Lung (tissue), 11 donors: ENCODE measurements at regions not wholly inside any gene's neighbourhood (a gene's known extent, or its start where the extent isn't known, plus 50 kb on each side); places are given as distances from the start of the nearest gene placed in this dataset.

Experiments used
- ATAC-seq: fragments of 200-7000 bp; cut with Tn5 transposase; one replicate; pipeline ENCODE4 v1.9.1; 2020; ENCODE audit warnings: moderate number of reproducible peaks; ENCODE audit not compliant: insufficient read depth, low FRiP score
- DNase-seq, 3 donors: peaks; one replicate each; pipeline ENCODE4 v3.0.0-alpha.2; 2013 to 2017
- H3K27ac ChIP-seq, 2 donors: one replicate each; pipeline ENCODE4 v1.5.1; 2013; ENCODE audit warnings: mild to moderate bottlenecking in 2 of 2, moderate library complexity in 2 of 2, control low read depth in 1 of 2, inconsistent platforms in 1 of 2, low read depth in 1 of 2, low read length in 1 of 2
- H3K27me3 ChIP-seq, 3 donors: one replicate each; pipeline ENCODE4 v1.5.1; 2013; ENCODE audit warnings: low read length in 2 of 3; ENCODE audit not compliant: control insufficient read depth in 3 of 3, insufficient read depth in 3 of 3
- H3K36me3 ChIP-seq, 4 donors: one replicate each; pipeline ENCODE4 v1.5.1; 2013; ENCODE audit warnings: low read length in 4 of 4, mild to moderate bottlenecking in 1 of 4, moderate library complexity in 1 of 4; ENCODE audit not compliant: control insufficient read depth in 4 of 4, insufficient read depth in 4 of 4
- H3K4me1 ChIP-seq, 5 donors: one replicate each; pipeline ENCODE4 v1.5.1; 2013; ENCODE audit warnings: low read length in 5 of 5, mild to moderate bottlenecking in 2 of 5, moderate library complexity in 1 of 5; ENCODE audit not compliant: control insufficient read depth in 5 of 5, insufficient read depth in 5 of 5
- H3K4me3 ChIP-seq: one replicate; pipeline ENCODE4 v1.5.1; 2013; ENCODE audit warnings: mild to moderate bottlenecking, control low read depth, moderate library complexity
- H3K9ac ChIP-seq, 2 donors: one replicate each; pipeline ENCODE4 v1.5.1; 2013; ENCODE audit warnings: low read length in 2 of 2, control low read depth in 1 of 2; ENCODE audit not compliant: insufficient read depth in 1 of 2
- H3K9me3 ChIP-seq, 4 donors: one replicate each; pipeline ENCODE4 v1.5.1; 2013; ENCODE audit warnings: low read length in 3 of 4, mild to moderate bottlenecking in 1 of 4, moderate library complexity in 1 of 4; ENCODE audit not compliant: control insufficient read depth in 4 of 4, insufficient read depth in 3 of 4
- WGBS, 2 donors: extraction: QIAGEN DNeasy Blood & Tissue Kit; methylation state at CpG; one replicate each; pipeline ENCODE4 v1.1.7; 2013; 5-methylcytosine and 5-hydroxymethylcytosine counted together
- TF ChIP-seq, protein P1 (sequence below): IDR thresholded peaks from 2 replicates; pipeline ENCODE4 v1.5.1; 2012; ENCODE audit warnings: mild to moderate bottlenecking; ENCODE audit errors: control extremely low read depth, extremely low read depth
- donor health status: control.
- donor health status: control.
- donor health status: Bipolar disorder and iron deficiency.
- donor health status: healthy.
- donor health status: DM: yes; HTN: yes; CAD: no.

DNA sequence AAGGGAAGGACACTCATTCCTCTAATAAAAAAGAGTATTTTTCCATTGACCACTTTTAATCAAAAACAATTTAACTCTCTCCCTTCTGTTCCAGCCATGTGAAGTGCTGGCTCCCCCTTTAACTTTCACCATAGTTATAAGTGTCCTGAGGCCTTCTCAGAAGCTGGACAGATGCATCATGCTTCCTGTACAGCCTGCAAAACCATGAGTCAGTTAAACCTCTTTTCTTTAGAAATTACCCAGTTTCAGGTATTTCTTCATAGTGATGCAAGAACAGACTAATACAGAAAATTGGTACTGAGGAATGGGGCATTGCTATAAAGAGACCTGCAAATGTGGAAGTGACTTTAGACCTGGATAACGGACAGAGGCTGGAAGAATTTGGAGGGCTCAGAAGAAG lies 643.6 kb upstream of the DDX18 start:
- no peaks in the 10 kb centered on the region for H3K27me3 ChIP-seq
- DNase-seq (no peak), ATAC-seq (no peak)
- no peaks in the 10 kb centered on the region for H3K4me1 ChIP-seq
- TF ChIP-seq, protein P1, sequence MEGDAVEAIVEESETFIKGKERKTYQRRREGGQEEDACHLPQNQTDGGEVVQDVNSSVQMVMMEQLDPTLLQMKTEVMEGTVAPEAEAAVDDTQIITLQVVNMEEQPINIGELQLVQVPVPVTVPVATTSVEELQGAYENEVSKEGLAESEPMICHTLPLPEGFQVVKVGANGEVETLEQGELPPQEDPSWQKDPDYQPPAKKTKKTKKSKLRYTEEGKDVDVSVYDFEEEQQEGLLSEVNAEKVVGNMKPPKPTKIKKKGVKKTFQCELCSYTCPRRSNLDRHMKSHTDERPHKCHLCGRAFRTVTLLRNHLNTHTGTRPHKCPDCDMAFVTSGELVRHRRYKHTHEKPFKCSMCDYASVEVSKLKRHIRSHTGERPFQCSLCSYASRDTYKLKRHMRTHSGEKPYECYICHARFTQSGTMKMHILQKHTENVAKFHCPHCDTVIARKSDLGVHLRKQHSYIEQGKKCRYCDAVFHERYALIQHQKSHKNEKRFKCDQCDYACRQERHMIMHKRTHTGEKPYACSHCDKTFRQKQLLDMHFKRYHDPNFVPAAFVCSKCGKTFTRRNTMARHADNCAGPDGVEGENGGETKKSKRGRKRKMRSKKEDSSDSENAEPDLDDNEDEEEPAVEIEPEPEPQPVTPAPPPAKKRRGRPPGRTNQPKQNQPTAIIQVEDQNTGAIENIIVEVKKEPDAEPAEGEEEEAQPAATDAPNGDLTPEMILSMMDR = no peak
- H3K9ac ChIP-seq = no peak overlapping the region
- no peak overlapping the region for H3K4me3 ChIP-seq
- H3K36me3 ChIP-seq = no peaks in the 10 kb centered on the region
- peaks cover 0 to 7% (median 0%) of the 10 kb centered on the region in 4 donors for H3K9me3 ChIP-seq
- H3K27ac ChIP-seq = no peak overlapping the region
- 81 to 82% methylated on average over 1 of the region's 1 CpG for WGBS, 2 donors

DNA sequence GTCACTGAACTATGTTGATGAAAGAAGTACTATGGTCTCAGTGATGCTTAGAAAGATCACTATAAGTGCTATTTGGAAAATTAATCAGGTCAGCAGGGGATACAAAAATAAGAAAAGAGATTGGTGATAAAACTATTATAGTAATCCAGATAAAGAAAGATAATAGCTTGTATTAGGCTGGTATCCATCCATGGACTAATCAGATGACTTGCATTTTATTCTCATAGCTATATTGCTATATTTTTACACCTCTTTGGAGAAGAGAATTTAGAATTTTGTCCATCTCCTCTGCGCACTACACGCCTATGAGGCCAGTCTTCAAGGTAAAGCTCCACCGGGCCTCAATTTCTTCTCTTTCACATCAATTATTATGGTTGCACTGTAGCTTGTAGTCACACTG lies 635.1 kb upstream of the DDX18 start:
- no peak overlapping the region for H3K9ac ChIP-seq
- peaks cover 0 to 1% (median 0%) of the 10 kb centered on the region in 4 donors for H3K9me3 ChIP-seq
- H3K4me1 ChIP-seq = no peaks in the 10 kb centered on the region
- TF ChIP-seq, protein P1 = no peak
- H3K4me3 ChIP-seq = no peak overlapping the region
- H3K36me3 ChIP-seq = no peaks in the 10 kb centered on the region
- 83 to 96% methylated on average over 3 of the region's 3 CpGs for WGBS, 2 donors
- no peaks in the 10 kb centered on the region for H3K27me3 ChIP-seq
- no peak overlapping the region for H3K27ac ChIP-seq
- DNase-seq = no peak
- ATAC-seq = no peak

DNA sequence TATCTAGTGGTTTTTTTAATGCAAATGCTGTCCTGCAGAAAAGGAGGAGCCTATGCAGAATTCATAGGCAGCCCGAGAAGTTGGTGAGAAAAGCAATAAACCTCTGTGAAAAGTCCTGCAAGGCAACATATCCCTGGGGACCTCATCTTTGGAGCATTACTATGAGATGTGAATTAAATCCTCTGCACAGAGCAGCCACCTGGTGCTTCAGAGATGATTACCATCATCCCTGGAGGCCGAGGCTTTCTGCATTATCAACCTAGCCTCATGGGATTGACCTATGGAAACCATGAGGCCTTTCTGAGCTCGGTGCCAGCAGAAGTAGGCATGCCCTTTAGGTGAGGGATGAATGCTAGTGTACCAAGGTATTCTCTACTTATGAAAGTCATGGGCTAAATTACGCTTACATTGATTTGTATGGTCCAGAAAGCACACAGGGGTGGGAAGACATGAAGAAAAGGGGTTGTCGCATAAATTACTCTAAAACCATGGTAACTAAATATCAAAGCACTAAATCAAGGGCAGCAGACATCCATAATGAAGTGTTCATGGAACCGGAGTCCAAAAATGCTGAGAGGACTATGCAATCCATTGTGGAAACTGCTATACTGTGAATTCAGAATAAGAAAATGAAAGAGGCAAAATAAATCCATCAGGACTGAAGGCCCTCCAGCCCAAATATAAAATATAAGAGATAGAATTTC lies 623.5 kb upstream of the DDX18 start:
- DNase-seq = no peak
- no peaks in the 10 kb centered on the region for H3K27me3 ChIP-seq
- TF ChIP-seq, protein P1 = no peak

DNA sequence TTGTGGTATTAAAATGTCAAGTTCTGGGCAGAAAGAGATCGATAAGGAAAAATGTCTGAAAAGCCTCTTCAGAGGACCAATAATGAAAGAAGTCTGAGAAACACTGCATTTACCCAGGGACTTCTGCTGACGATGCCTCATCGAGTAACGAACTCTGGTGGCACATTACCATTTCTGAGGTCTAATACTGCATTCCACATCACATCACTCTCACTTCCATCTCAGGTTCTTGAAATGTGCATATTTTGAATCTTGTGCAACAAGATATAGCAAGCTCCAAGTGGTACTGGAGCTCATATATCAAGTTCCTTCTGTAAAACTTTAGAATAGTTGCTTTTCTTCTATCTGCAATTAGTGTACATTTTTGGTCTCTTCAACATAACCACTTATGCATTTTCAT lies 619.1 kb upstream of the DDX18 start:
- TF ChIP-seq, protein P1 = no peak
- Histone ChIP-seq H3K9ac (no peak overlapping the region), H3K27ac (no peak overlapping the region), H3K4me1 (no peaks in the 10 kb centered on the region), H3K4me3 (no peak overlapping the region), H3K27me3 (no peaks in the 10 kb centered on the region), H3K9me3 (no peaks in the 10 kb centered on the region), H3K36me3 (no peaks in the 10 kb centered on the region)
- ATAC-seq = no peak
- 93% methylated on average over 4 of the region's 4 CpGs for WGBS, 2 donors
- no peak for DNase-seq

More for the DNA sequence above, 623.5 kb upstream of the DDX18 start:
- H3K4me3 ChIP-seq = no peak overlapping the region
- no peaks in the 10 kb centered on the region for H3K9me3 ChIP-seq
- ATAC-seq = no peak
- no peak overlapping the region for H3K27ac ChIP-seq
- H3K9ac ChIP-seq = no peak overlapping the region
- 74 to 78% methylated on average over 6 of the region's 6 CpGs for WGBS, 2 donors
- H3K36me3 ChIP-seq = no peaks in the 10 kb centered on the region
- no peaks in the 10 kb centered on the region for H3K4me1 ChIP-seq
